ENCODE measurements at regions not wholly inside any gene's neighbourhood (a gene's known extent, or its start where the extent isn't known, plus 50 kb on each side); places are given as distances from the start of the nearest gene placed in this dataset.

DNA sequence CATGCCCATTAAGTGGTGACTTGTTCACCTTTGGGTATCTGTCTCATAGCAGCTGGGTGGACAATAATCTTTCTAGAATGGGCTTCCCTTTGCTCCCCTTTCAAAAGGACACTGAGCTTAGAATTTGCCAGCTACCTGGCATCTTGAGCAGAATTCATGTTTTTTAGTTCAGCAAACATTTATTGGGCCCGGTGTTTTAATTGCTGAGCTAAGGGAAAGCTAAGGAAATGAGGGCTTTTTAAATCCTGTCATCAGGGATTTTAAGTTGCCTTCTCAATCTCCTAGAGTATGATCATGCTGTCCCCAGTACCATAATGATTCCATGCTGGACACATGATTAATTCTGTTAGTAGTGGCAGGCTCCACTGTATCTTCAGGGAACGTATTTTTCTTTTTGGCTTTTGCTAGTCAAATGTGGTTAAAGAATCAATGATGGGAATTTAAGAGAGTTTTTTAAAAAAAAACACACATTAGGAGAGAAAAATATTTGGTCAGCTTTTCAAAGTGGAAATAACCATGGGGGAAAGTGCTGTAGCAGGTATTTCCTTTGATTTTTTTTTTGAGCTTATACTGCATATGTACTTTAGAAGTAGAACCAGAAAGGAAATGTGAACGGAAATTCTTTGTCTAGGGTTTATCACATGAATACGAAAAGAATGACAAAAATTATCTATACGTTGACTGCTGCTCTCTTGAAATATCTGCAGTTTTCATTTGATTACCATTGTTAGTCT, 208.9 kb downstream of the CLCN4 start:
- no peaks in the 10 kb centered on the region for H3K9me3 ChIP-seq (ENCODE audit: low read length)
- no peak overlapping the region for H2AFZ ChIP-seq (ENCODE audit: low read depth, low read length)
- no peak overlapping the region for H3K27ac ChIP-seq (ENCODE audit: low read length)
- H3K9ac ChIP-seq (ENCODE audit: low read length) = no peak overlapping the region
- no peaks in the 10 kb centered on the region for H3K9me2 ChIP-seq (ENCODE audit: insufficient read depth, low read length)
- H3F3A ChIP-seq (ENCODE audit: insufficient read depth, low read length, poor library complexity, severe bottlenecking) = no peaks in the 10 kb centered on the region
- TF ChIP-seq, protein P1, sequence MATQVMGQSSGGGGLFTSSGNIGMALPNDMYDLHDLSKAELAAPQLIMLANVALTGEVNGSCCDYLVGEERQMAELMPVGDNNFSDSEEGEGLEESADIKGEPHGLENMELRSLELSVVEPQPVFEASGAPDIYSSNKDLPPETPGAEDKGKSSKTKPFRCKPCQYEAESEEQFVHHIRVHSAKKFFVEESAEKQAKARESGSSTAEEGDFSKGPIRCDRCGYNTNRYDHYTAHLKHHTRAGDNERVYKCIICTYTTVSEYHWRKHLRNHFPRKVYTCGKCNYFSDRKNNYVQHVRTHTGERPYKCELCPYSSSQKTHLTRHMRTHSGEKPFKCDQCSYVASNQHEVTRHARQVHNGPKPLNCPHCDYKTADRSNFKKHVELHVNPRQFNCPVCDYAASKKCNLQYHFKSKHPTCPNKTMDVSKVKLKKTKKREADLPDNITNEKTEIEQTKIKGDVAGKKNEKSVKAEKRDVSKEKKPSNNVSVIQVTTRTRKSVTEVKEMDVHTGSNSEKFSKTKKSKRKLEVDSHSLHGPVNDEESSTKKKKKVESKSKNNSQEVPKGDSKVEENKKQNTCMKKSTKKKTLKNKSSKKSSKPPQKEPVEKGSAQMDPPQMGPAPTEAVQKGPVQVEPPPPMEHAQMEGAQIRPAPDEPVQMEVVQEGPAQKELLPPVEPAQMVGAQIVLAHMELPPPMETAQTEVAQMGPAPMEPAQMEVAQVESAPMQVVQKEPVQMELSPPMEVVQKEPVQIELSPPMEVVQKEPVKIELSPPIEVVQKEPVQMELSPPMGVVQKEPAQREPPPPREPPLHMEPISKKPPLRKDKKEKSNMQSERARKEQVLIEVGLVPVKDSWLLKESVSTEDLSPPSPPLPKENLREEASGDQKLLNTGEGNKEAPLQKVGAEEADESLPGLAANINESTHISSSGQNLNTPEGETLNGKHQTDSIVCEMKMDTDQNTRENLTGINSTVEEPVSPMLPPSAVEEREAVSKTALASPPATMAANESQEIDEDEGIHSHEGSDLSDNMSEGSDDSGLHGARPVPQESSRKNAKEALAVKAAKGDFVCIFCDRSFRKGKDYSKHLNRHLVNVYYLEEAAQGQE (IDR thresholded peaks at IDR 0.05; ENCODE audit: borderline replicate concordance) = no peak
- no peak for TF ChIP-seq MXI1 (conservative IDR thresholded peaks at IDR 0.05; ENCODE audit: poor library complexity, severe bottlenecking)
- no peak for TF ChIP-seq RAD21 (conservative IDR thresholded peaks at IDR 0.05)
- no peak for TF ChIP-seq POLR2AphosphoS5 (IDR thresholded peaks at IDR 0.05)
- TF ChIP-seq EZH2 (IDR thresholded peaks at IDR 0.05; ENCODE audit: borderline replicate concordance, insufficient read depth, low read length, poor library complexity, severe bottlenecking) = no peak
- no peaks in the 10 kb centered on the region for H4K20me1 ChIP-seq (ENCODE audit: insufficient read depth)
- no peak overlapping the region for H3K4me2 ChIP-seq (ENCODE audit: low read length)
- no peaks in the 10 kb centered on the region for H3K27me3 ChIP-seq (ENCODE audit: insufficient read depth, low read depth, low read length)
- H3K79me2 ChIP-seq (replicated peaks; ENCODE audit: insufficient read depth, low read length) = no peaks in the 10 kb centered on the region
- H3K36me3 ChIP-seq (ENCODE audit: insufficient read depth, low read length) = no peaks in the 10 kb centered on the region
- H3K4me3 ChIP-seq (ENCODE audit: low read length) = no peak overlapping the region

DNA sequence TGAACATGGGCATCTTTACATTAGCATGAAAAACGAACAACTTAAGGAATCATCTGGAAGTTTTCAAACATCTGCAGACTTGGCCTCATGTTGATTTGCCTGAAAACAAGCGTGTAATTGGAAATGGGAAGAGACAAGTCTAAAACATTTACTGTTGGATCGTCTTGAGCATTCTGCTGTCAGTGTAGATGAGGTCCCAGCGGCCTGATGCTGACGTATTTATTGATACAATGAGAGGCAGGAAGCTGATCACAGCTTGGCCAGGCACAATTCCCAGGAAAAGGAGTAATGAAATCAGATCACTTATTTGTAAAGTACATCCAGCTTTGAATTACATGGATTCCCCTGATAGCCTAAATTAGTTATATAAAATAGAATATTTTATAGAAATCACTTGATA, 210.6 kb downstream of the CLCN4 start:
- no peaks in the 10 kb centered on the region for H3K79me2 ChIP-seq (replicated peaks; ENCODE audit: insufficient read depth, low read length)
- H3K9me2 ChIP-seq (ENCODE audit: insufficient read depth, low read length) = no peaks in the 10 kb centered on the region
- no peak overlapping the region for H3K9ac ChIP-seq (ENCODE audit: low read length)
- H4K20me1 ChIP-seq (ENCODE audit: insufficient read depth) = no peaks in the 10 kb centered on the region
- no peaks in the 10 kb centered on the region for H3F3A ChIP-seq (ENCODE audit: insufficient read depth, low read length, poor library complexity, severe bottlenecking)
- TF ChIP-seq EP300 (conservative IDR thresholded peaks at IDR 0.05; ENCODE audit: poor library complexity, severe bottlenecking) = no peak
- TF ChIP-seq SMC3 (conservative IDR thresholded peaks at IDR 0.05; ENCODE audit: poor library complexity) = no peak
- TF ChIP-seq, protein P1 (IDR thresholded peaks at IDR 0.05; ENCODE audit: borderline replicate concordance) = no peak
- no peak for TF ChIP-seq MXI1 (conservative IDR thresholded peaks at IDR 0.05; ENCODE audit: poor library complexity, severe bottlenecking)
- no peak for TF ChIP-seq RAD21 (conservative IDR thresholded peaks at IDR 0.05)
- no peak for TF ChIP-seq TAF1 (IDR thresholded peaks at IDR 0.05; ENCODE audit: low read depth)
- no peak overlapping the region for H2AFZ ChIP-seq (ENCODE audit: low read depth, low read length)
- H3K4me3 ChIP-seq (ENCODE audit: low read length) = no peak overlapping the region
- H3K9me3 ChIP-seq (ENCODE audit: low read length) = no peaks in the 10 kb centered on the region
- H3K4me2 ChIP-seq (ENCODE audit: low read length) = no peak overlapping the region
- H3K27me3 ChIP-seq (ENCODE audit: insufficient read depth, low read depth, low read length) = no peaks in the 10 kb centered on the region
- H3K36me3 ChIP-seq (ENCODE audit: insufficient read depth, low read length) = no peaks in the 10 kb centered on the region
- no peak overlapping the region for H3K27ac ChIP-seq (ENCODE audit: low read length)
